ENCODE measurements at regions not wholly inside any gene's neighbourhood (a gene's known extent, or its start where the extent isn't known, plus 50 kb on each side); places are given as distances from the start of the nearest gene placed in this dataset.

- no peaks in the 10 kb centered on the region for H3K27me3 ChIP-seq (ENCODE audit: insufficient read depth, low read length)
- H3K4me2 ChIP-seq (ENCODE audit: low read length) = no peak overlapping the region
- H3K4me3 ChIP-seq (ENCODE audit: low read depth, low read length) = no peak overlapping the region
- peak overlapping the region; percentile 28 for H2BK120ac ChIP-seq (ENCODE audit: insufficient read depth, low read length, poor library complexity)
- no peaks in the 10 kb centered on the region for H3K36me3 ChIP-seq (ENCODE audit: control insufficient read depth in 1 of 2, insufficient read depth in 2 of 2, low read length in 2 of 2)
- peaks cover 3 to 7% of the 10 kb centered on the region in 2 experiments for H3K4me1 ChIP-seq (ENCODE audit: control insufficient read depth in 1 of 2, insufficient read depth in 2 of 2, low read length in 2 of 2)
- H2BK5ac ChIP-seq (ENCODE audit: low read depth, low read length, poor library complexity) = no peak overlapping the region
- no peak overlapping the region for H3K18ac ChIP-seq (ENCODE audit: low read length)
- H3K79me1 ChIP-seq (ENCODE audit: low read length) = no peaks in the 10 kb centered on the region
- peak overlapping the region; percentile 41 for H2BK12ac ChIP-seq (ENCODE audit: low read length)
- H3K79me2 ChIP-seq (ENCODE audit: control insufficient read depth, insufficient read depth, low read length, poor library complexity) = no peaks in the 10 kb centered on the region
- H3K27ac ChIP-seq (ENCODE audit: low read depth, low read length) = no peak overlapping the region
- no peak overlapping the region for H2AK5ac ChIP-seq (ENCODE audit: low read length)
- H3K4ac ChIP-seq (ENCODE audit: low read depth, low read length) = no peak overlapping the region
- H2AFZ ChIP-seq (ENCODE audit: insufficient read depth, low read length, poor library complexity) = no peak overlapping the region
- H3K9me3 ChIP-seq (ENCODE audit: insufficient read depth, low read depth, low read length) = no peaks in the 10 kb centered on the region
- no peak overlapping the region for H3K23ac ChIP-seq (ENCODE audit: low read length)
- no CpG with 5 or more reads among the region's 5 CpGs for WGBS (ENCODE audit: extremely low coverage, insufficient coverage, insufficient read length)
- H3K9ac ChIP-seq (ENCODE audit: low read length) = no peak overlapping the region
- H4K8ac ChIP-seq (ENCODE audit: low read depth, low read length) = no peak overlapping the region
- DNase-seq = peak; percentile 93 to 97
- H4K12ac ChIP-seq (ENCODE audit: low read depth, low read length) = no peak overlapping the region
- H4K91ac ChIP-seq (ENCODE audit: low read depth, low read length) = no peak overlapping the region
- no peak overlapping the region for H3K14ac ChIP-seq (ENCODE audit: low read length)
Observed at GRCh38 chr2:8090748-8091700, 590.8 kb upstream of the ID2 start.

DNA sequence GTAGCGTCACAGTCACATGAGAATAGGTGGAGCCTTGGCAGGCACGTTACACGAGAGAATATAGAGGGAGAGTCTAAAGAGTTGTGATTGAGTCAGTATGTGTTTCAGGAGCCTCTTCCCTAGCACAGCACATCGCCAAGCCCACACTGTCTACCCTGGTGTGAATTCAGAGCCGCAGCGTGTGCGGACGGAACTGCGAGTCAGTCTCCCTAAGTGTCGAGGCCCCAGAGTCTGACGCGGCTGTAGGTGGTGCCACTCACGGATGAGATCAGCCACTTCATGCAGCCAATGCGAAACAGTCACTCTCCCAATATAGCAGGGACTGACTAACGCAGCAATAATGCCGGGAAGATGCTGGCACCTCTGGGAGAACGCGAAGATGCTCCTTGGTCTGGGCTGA lies 587.3 kb upstream of the ID2 start:
- Histone ChIP-seq H4K12ac (ENCODE audit: low read depth, low read length) (no peak overlapping the region), H2AFZ (ENCODE audit: insufficient read depth, low read length, poor library complexity) (no peak overlapping the region), H3K4ac (ENCODE audit: low read depth, low read length) (no peak overlapping the region), H3K23ac (ENCODE audit: low read length) (no peak overlapping the region), H3K9me3 (ENCODE audit: insufficient read depth, low read depth, low read length) (no peaks in the 10 kb centered on the region), H3K79me2 (ENCODE audit: control insufficient read depth, insufficient read depth, low read length, poor library complexity) (no peaks in the 10 kb centered on the region), H3K4me3 (ENCODE audit: low read depth, low read length) (no peak overlapping the region), H3K4me1 (ENCODE audit: control insufficient read depth in 1 of 2, insufficient read depth in 2 of 2, low read length in 2 of 2) (peaks cover 0 to 4% of the 10 kb centered on the region in 2 experiments), H3K18ac (ENCODE audit: low read length) (no peak overlapping the region), H3K9ac (ENCODE audit: low read length) (no peak overlapping the region), H4K91ac (ENCODE audit: low read depth, low read length) (no peak overlapping the region), H4K8ac (ENCODE audit: low read depth, low read length) (no peak overlapping the region), H3K4me2 (ENCODE audit: low read length) (no peak overlapping the region), H2BK12ac (ENCODE audit: low read length) (no peak overlapping the region), H3K27ac (ENCODE audit: low read depth, low read length) (no peak overlapping the region), H3K27me3 (ENCODE audit: insufficient read depth, low read length) (no peaks in the 10 kb centered on the region), H3K36me3 (ENCODE audit: control insufficient read depth in 1 of 2, insufficient read depth in 2 of 2, low read length in 2 of 2) (no peaks in the 10 kb centered on the region), H3K14ac (ENCODE audit: low read length) (no peak overlapping the region), H2AK5ac (ENCODE audit: low read length) (no peak overlapping the region), H2BK120ac (ENCODE audit: insufficient read depth, low read length, poor library complexity) (no peak overlapping the region), H2BK5ac (ENCODE audit: low read depth, low read length, poor library complexity) (no peak overlapping the region), H3K79me1 (ENCODE audit: low read length) (no peaks in the 10 kb centered on the region)
- no CpG with 5 or more reads among the region's 18 CpGs for WGBS (ENCODE audit: extremely low coverage, insufficient coverage, insufficient read length)
- peak; percentile 79 to 80 for DNase-seq

- no CpG with 5 or more reads among the region's 4 CpGs for WGBS (ENCODE audit: extremely low coverage, insufficient coverage, insufficient read length)
Observed at GRCh38 chr2:8095978-8096377, 585.9 kb upstream of the ID2 start.

DNA sequence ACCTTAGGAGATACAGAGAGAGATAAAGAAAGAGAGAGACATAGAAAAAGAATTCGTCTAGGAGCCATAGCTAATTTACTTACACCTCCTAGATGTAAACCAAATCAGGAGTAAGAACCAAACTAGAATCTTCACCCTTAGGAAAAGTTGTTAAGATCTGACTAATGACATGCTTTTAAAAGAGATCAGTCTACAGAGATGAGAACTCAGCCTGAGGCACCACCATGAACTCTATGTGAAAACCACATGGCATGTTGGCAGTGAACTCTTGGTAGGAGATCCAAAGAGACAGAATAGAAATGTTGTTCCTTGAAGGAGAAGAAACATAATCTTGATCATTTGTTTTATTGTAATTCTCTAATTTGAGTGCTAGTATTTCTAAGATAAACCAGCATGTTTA lies 585.4 kb upstream of the ID2 start:
- no peak overlapping the region for H2AFZ ChIP-seq (ENCODE audit: insufficient read depth, low read length, poor library complexity)
- no peaks in the 10 kb centered on the region for H3K36me3 ChIP-seq (ENCODE audit: control insufficient read depth in 1 of 2, insufficient read depth in 2 of 2, low read length in 2 of 2)
- no peak overlapping the region for H3K9ac ChIP-seq (ENCODE audit: low read length)
- no peaks in the 10 kb centered on the region for H3K27me3 ChIP-seq (ENCODE audit: insufficient read depth, low read length)
- H3K27ac ChIP-seq (ENCODE audit: low read depth, low read length) = no peak overlapping the region
- H4K12ac ChIP-seq (ENCODE audit: low read depth, low read length) = no peak overlapping the region
- no peak overlapping the region for H3K14ac ChIP-seq (ENCODE audit: low read length)
- DNase-seq = peak; percentile 86 to 91
- H3K4me1 ChIP-seq (ENCODE audit: control insufficient read depth in 1 of 2, insufficient read depth in 2 of 2, low read length in 2 of 2) = no peaks in the 10 kb centered on the region
- H3K9me3 ChIP-seq (ENCODE audit: insufficient read depth, low read depth, low read length) = no peaks in the 10 kb centered on the region
- no peak overlapping the region for H2BK120ac ChIP-seq (ENCODE audit: insufficient read depth, low read length, poor library complexity)
- no peak overlapping the region for H2BK5ac ChIP-seq (ENCODE audit: low read depth, low read length, poor library complexity)
- no peak overlapping the region for H3K18ac ChIP-seq (ENCODE audit: low read length)
- H3K79me2 ChIP-seq (ENCODE audit: control insufficient read depth, insufficient read depth, low read length, poor library complexity) = no peaks in the 10 kb centered on the region
- H3K4ac ChIP-seq (ENCODE audit: low read depth, low read length) = no peak overlapping the region
- H3K4me3 ChIP-seq (ENCODE audit: low read depth, low read length) = no peak overlapping the region
- H4K8ac ChIP-seq (ENCODE audit: low read depth, low read length) = no peak overlapping the region
- H2BK12ac ChIP-seq (ENCODE audit: low read length) = no peak overlapping the region
- H2AK5ac ChIP-seq (ENCODE audit: low read length) = no peak overlapping the region
- no peak overlapping the region for H4K91ac ChIP-seq (ENCODE audit: low read depth, low read length)
- H3K79me1 ChIP-seq (ENCODE audit: low read length) = no peaks in the 10 kb centered on the region
- no peak overlapping the region for H3K23ac ChIP-seq (ENCODE audit: low read length)
- WGBS (ENCODE audit: extremely low coverage, insufficient coverage, insufficient read length) = no CpG with 5 or more reads among the region's 1 CpG
- H3K4me2 ChIP-seq (ENCODE audit: low read length) = no peak overlapping the region

More at GRCh38 chr2:8095978-8096377, 585.9 kb upstream of the ID2 start:
- H3K4ac ChIP-seq (ENCODE audit: low read depth, low read length) = no peak overlapping the region
- no peak overlapping the region for H4K8ac ChIP-seq (ENCODE audit: low read depth, low read length)
- H3K36me3 ChIP-seq (ENCODE audit: control insufficient read depth in 1 of 2, insufficient read depth in 2 of 2, low read length in 2 of 2) = no peaks in the 10 kb centered on the region
- no peak overlapping the region for H3K27ac ChIP-seq (ENCODE audit: low read depth, low read length)
- H3K9me3 ChIP-seq (ENCODE audit: insufficient read depth, low read depth, low read length) = no peaks in the 10 kb centered on the region
- no peak overlapping the region for H3K4me2 ChIP-seq (ENCODE audit: low read length)
- H3K18ac ChIP-seq (ENCODE audit: low read length) = no peak overlapping the region
- no peak overlapping the region for H2AK5ac ChIP-seq (ENCODE audit: low read length)
- no peak overlapping the region for H3K14ac ChIP-seq (ENCODE audit: low read length)
- H3K4me3 ChIP-seq (ENCODE audit: low read depth, low read length) = no peak overlapping the region
- H3K79me2 ChIP-seq (ENCODE audit: control insufficient read depth, insufficient read depth, low read length, poor library complexity) = no peaks in the 10 kb centered on the region
- no peaks in the 10 kb centered on the region for H3K4me1 ChIP-seq (ENCODE audit: control insufficient read depth in 1 of 2, insufficient read depth in 2 of 2, low read length in 2 of 2)
- no peak overlapping the region for H2BK12ac ChIP-seq (ENCODE audit: low read length)
- H2BK120ac ChIP-seq (ENCODE audit: insufficient read depth, low read length, poor library complexity) = no peak overlapping the region
- no peak overlapping the region for H2AFZ ChIP-seq (ENCODE audit: insufficient read depth, low read length, poor library complexity)
- no peak overlapping the region for H2BK5ac ChIP-seq (ENCODE audit: low read depth, low read length, poor library complexity)
- H3K27me3 ChIP-seq (ENCODE audit: insufficient read depth, low read length) = no peaks in the 10 kb centered on the region
- no peak overlapping the region for H3K9ac ChIP-seq (ENCODE audit: low read length)
- no peaks in the 10 kb centered on the region for H3K79me1 ChIP-seq (ENCODE audit: low read length)
- no peak overlapping the region for H4K91ac ChIP-seq (ENCODE audit: low read depth, low read length)
- H4K12ac ChIP-seq (ENCODE audit: low read depth, low read length) = no peak overlapping the region
- peak in 1 of 2 donors; percentile 50 for DNase-seq
- no peak overlapping the region for H3K23ac ChIP-seq (ENCODE audit: low read length)

All from trophoblast cell (in vitro differentiated cells and primary cell).